DOHH2 (cell line): ENCODE measurements at regions not wholly inside any gene's neighbourhood (a gene's known extent, or its start where the extent isn't known, plus 50 kb on each side); places are given as distances from the start of the nearest gene placed in this dataset.
A peak's percentile ranks its signal among the peaks of the same experiment; 100 is the strongest.

Source experiments
- H3F3A ChIP-seq: fragments of 200-600 bp; sonication (generic), shearing (Covaris generic); 2 replicates; pipeline ENCODE4 v1.6.0; 2016; ENCODE audit warnings: antibody characterized with exemption, mild to moderate bottlenecking; ENCODE audit not compliant: control insufficient read depth, insufficient read depth
- H3K27ac ChIP-seq: fragments of 200-600 bp; sonication (generic); 2 replicates; pipeline ENCODE4 v1.5.1; 2014; ENCODE audit warnings: low read depth, mild to moderate bottlenecking, low read length, moderate library complexity
- H3K27me3 ChIP-seq: fragments of 200-600 bp; sonication (generic); 2 replicates; pipeline ENCODE4 v1.6.1; 2014; ENCODE audit warnings: mild to moderate bottlenecking, low read length, mixed read lengths; ENCODE audit not compliant: control insufficient read depth
- H3K36me3 ChIP-seq: fragments of 200-600 bp; sonication (generic); 2 replicates; pipeline ENCODE4 v1.6.1; 2014; ENCODE audit warnings: mild to moderate bottlenecking, low read length, moderate library complexity, mixed read lengths; ENCODE audit not compliant: control insufficient read depth
- H3K4me1 ChIP-seq: fragments of 200-600 bp; sonication (generic); 2 replicates; pipeline ENCODE4 v1.6.1; 2014; ENCODE audit warnings: mild to moderate bottlenecking, low read length, mixed read lengths; ENCODE audit not compliant: control insufficient read depth
- H3K4me2 ChIP-seq: fragments of 200-600 bp; sonication (generic); 2 replicates; pipeline ENCODE4 v1.6.0; 2014; ENCODE audit warnings: mild to moderate bottlenecking, low read length, moderate library complexity
- H3K4me3 ChIP-seq: fragments of 200-600 bp; sonication (generic); 2 replicates; pipeline ENCODE4 v1.5.1; 2014; ENCODE audit warnings: mild to moderate bottlenecking, low read length, mixed read lengths
- H3K79me2 ChIP-seq: fragments of 200-600 bp; sonication (generic); 2 replicates; pipeline ENCODE4 v1.6.1; 2014; ENCODE audit warnings: mild to moderate bottlenecking, low read length, mixed read lengths; ENCODE audit not compliant: control insufficient read depth
- H3K9me2 ChIP-seq: fragments of 200-600 bp; sonication (generic); replicated peaks from 2 replicates; pipeline ENCODE4 v1.6.1; 2014; ENCODE audit warnings: mild to moderate bottlenecking, low read length, mixed read lengths; ENCODE audit not compliant: control insufficient read depth
- H3K9me3 ChIP-seq: fragments of 200-600 bp; sonication (generic); 2 replicates; pipeline ENCODE4 v1.6.1; 2014; ENCODE audit warnings: antibody characterized with exemption, low read length, mixed read lengths; ENCODE audit not compliant: control insufficient read depth, insufficient read depth
- H4K20me1 ChIP-seq: fragments of 200-600 bp; sonication (generic); 2 replicates; pipeline ENCODE4 v1.6.0; 2014; ENCODE audit warnings: low read depth, mild to moderate bottlenecking, antibody characterized with exemption, low read length, moderate library complexity; ENCODE audit not compliant: control insufficient read depth, insufficient read depth
- CTCF ChIP-seq: fragments of 200-600 bp; sonication (generic); IDR thresholded peaks from one replicate; pipeline ENCODE4 v1.5.1; 2014; ENCODE audit warnings: antibody characterized with exemption, mild to moderate bottlenecking, low read depth, low read length; ENCODE audit not compliant: poor library complexity, severe bottlenecking
- EZH2phosphoT487 ChIP-seq: fragments of 200-600 bp; sonication (generic); IDR thresholded peaks from 2 replicates; pipeline ENCODE4 v1.6.1; 2017; ENCODE audit warnings: borderline replicate concordance, mild to moderate bottlenecking, antibody characterized with exemption, low read length, moderate library complexity, mixed read lengths

GRCh38 chr10:100652406-100653135 lies 92.8 kb upstream of the PAX2 start:
- Histone ChIP-seq H3K36me3 (no peaks in the 10 kb centered on the region), H3K79me2 (no peaks in the 10 kb centered on the region), H3K4me3 (no peak overlapping the region), H3K27ac (no peak overlapping the region), H3K4me1 (peaks cover 14% of the 10 kb centered on the region), H4K20me1 (no peaks in the 10 kb centered on the region), H3F3A (no peaks in the 10 kb centered on the region), H3K4me2 (no peak overlapping the region), H3K9me2 (no peaks in the 10 kb centered on the region), H3K27me3 (peaks cover 34% of the 10 kb centered on the region), H3K9me3 (no peaks in the 10 kb centered on the region)
- no peak for TF ChIP-seq CTCF

GRCh38 chr10:100653238-100653956 lies 92.0 kb upstream of the PAX2 start:
- peaks cover 39% of the 10 kb centered on the region for H3K27me3 ChIP-seq
- H3K79me2 ChIP-seq: no peaks in the 10 kb centered on the region
- no peaks in the 10 kb centered on the region for H3K36me3 ChIP-seq
- H3K27ac ChIP-seq: no peak overlapping the region
- H3K9me3 ChIP-seq: no peaks in the 10 kb centered on the region
- H3K4me2 ChIP-seq: peak overlapping the region; percentile 59
- H3K4me1 ChIP-seq: peaks cover 14% of the 10 kb centered on the region
- TF ChIP-seq EZH2phosphoT487: 0 out of 2 replicates have a peak, but pooled peaks have one; percentile 47
- TF ChIP-seq CTCF: no peak
- no peak overlapping the region for H3K4me3 ChIP-seq
- no peaks in the 10 kb centered on the region for H3F3A ChIP-seq
- no peaks in the 10 kb centered on the region for H4K20me1 ChIP-seq
- H3K9me2 ChIP-seq: no peaks in the 10 kb centered on the region

- no peaks in the 10 kb centered on the region for H4K20me1 ChIP-seq
- TF ChIP-seq EZH2phosphoT487 (no peak), CTCF (no peak)
- peak overlapping the region; percentile 54 for H3K4me3 ChIP-seq
- H3K36me3 ChIP-seq: no peaks in the 10 kb centered on the region
- peak overlapping the region; percentile 59 for H3K4me2 ChIP-seq
- H3K4me1 ChIP-seq: peaks cover 14% of the 10 kb centered on the region
- H3K9me2 ChIP-seq: no peaks in the 10 kb centered on the region
- H3K79me2 ChIP-seq: no peaks in the 10 kb centered on the region
- no peaks in the 10 kb centered on the region for H3K9me3 ChIP-seq
- no peaks in the 10 kb centered on the region for H3F3A ChIP-seq
- H3K27ac ChIP-seq: no peak overlapping the region
- H3K27me3 ChIP-seq: peaks cover 39% of the 10 kb centered on the region
These were observed 91.2 kb upstream of the PAX2 start for GRCh38 chr10:100653957-100654781.
